ENCODE measurements at regions not wholly inside any gene's neighbourhood (a gene's known extent, or its start where the extent isn't known, plus 50 kb on each side); places are given as distances from the start of the nearest gene placed in this dataset.
"Not testable (repeated sequence)": the region's sequence is repeated elsewhere in the genome, so short reads cannot be mapped to it uniquely, and the experiment has no call there.

DNA sequence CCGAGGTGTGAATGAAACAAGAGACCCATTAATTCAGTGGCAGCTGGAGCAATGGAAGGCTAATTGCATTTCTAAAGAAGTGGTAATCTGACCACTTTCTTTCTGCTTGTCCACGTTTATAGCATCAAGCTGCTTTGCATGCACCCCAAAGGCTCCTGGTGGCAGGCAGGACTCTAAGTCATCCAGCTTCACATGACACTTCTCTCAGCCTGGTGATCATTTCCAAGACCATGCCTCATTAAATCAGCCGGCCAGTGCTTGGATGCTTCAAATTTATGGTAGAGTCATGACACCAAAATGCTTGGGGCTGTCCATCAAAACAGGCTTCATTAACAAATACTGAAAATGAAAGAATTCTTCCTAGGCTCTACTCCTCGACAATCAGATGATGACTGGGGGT is 614.9 kb downstream of the DOK5 start:
- Mint-ChIP-seq H3K4me1 (peaks cover 31% of the 10 kb centered on the region), H3K27ac (no peak overlapping the region), H3K27me3 (ENCODE audit: low read depth, poor library complexity) (no peaks in the 10 kb centered on the region), H3K9me3 (no peaks in the 10 kb centered on the region), H3K36me3 (ENCODE audit: low read depth) (no peaks in the 10 kb centered on the region), H3K4me3 (no peak overlapping the region)
- DNase-seq: peak; percentile 7
- TF ChIP-seq, protein P1, sequence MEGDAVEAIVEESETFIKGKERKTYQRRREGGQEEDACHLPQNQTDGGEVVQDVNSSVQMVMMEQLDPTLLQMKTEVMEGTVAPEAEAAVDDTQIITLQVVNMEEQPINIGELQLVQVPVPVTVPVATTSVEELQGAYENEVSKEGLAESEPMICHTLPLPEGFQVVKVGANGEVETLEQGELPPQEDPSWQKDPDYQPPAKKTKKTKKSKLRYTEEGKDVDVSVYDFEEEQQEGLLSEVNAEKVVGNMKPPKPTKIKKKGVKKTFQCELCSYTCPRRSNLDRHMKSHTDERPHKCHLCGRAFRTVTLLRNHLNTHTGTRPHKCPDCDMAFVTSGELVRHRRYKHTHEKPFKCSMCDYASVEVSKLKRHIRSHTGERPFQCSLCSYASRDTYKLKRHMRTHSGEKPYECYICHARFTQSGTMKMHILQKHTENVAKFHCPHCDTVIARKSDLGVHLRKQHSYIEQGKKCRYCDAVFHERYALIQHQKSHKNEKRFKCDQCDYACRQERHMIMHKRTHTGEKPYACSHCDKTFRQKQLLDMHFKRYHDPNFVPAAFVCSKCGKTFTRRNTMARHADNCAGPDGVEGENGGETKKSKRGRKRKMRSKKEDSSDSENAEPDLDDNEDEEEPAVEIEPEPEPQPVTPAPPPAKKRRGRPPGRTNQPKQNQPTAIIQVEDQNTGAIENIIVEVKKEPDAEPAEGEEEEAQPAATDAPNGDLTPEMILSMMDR (IDR thresholded peaks at IDR 0.05): no peak

DNA sequence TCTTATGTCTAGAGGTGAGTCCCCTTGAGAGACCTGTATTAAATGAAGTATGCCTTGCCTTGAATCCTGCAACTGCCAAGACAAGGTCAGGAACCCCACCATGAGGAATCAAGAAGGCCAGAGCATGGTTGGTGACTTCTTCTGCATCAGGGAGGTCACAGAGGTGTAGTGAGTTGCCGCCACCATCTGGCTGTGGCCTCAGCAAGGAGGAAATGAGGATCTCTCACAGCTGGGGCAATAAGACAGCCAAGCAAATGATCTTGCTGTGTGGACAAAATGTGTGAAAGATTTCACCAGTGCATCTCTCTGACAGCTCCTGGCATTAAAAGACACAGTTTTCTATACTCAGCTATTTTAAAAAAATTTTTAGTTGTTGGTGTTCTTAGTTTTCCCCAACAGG is 611.0 kb downstream of the DOK5 start:
- no peaks in the 10 kb centered on the region for H3K36me3 Mint-ChIP-seq (ENCODE audit: low read depth)
- peaks cover 3% of the 10 kb centered on the region for H3K9me3 Mint-ChIP-seq
- peaks cover 20% of the 10 kb centered on the region for H3K4me1 Mint-ChIP-seq
- no peak overlapping the region for H3K4me3 Mint-ChIP-seq
- no peak for DNase-seq
- no peaks in the 10 kb centered on the region for H3K27me3 Mint-ChIP-seq (ENCODE audit: low read depth, poor library complexity)
- TF ChIP-seq, protein P1 (IDR thresholded peaks at IDR 0.05): no peak
- H3K27ac Mint-ChIP-seq: no peak overlapping the region

DNA sequence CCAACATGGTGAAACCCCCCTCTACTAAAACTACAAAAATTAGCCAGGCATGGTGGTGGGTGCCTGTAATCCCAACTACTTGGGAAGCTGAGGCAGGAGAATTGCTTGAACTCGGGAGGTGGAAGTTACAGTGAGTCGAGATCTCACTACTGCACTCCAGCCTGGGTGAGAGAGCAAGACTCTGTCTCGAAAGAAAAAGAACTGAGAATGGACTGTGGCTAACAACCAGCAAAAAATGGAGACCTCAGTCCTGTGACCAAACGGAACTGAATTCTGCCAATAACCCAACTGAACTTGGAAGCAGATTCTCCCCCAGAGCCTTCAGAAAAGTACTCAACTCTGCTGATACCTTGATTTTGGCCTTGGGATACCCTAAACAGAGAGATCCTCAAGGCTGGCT is 604.5 kb downstream of the DOK5 start:
- H3K27ac Mint-ChIP-seq: no peak overlapping the region
- no peaks in the 10 kb centered on the region for H3K4me1 Mint-ChIP-seq
- H3K27me3 Mint-ChIP-seq (ENCODE audit: low read depth, poor library complexity): no peaks in the 10 kb centered on the region
- TF ChIP-seq, protein P1 (IDR thresholded peaks at IDR 0.05): no peak
- DNase-seq: no peak
- H3K4me3 Mint-ChIP-seq: no peak overlapping the region
- H3K36me3 Mint-ChIP-seq (ENCODE audit: low read depth): no peaks in the 10 kb centered on the region
- H3K9me3 Mint-ChIP-seq: peaks cover 17% of the 10 kb centered on the region

DNA sequence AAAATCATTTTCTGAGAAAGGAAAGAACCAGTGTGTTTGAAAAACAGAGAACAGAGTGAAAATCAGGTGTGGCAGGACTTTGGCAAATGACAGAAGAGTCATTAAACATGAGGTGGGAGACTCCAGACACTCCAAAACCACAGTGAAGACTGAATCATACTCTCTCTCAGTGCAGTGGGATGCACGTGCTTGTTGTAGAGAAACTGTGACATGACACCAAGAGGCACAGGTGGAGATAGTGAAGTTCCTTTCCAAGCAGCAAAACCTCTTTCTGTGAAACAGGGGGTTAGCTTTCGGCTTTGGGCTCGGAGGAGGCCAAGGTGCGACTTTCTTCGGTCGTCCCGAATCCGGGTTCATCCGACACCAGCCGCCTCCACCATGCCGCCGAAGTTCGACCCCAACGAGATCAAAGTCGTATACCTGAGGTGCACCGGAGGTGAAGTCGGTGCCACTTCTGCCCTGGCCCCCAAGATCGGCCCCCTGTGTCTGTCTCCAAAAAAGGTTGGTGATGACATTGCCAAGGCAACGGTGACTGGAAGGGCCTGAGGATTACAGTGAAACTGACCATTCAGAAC is 599.0 kb downstream of the DOK5 start:
- DNase-seq; H3K27me3 Mint-ChIP-seq (ENCODE audit: low read depth, poor library complexity); H3K4me3 Mint-ChIP-seq; H3K27ac Mint-ChIP-seq; H3K36me3 Mint-ChIP-seq (ENCODE audit: low read depth); H3K4me1 Mint-ChIP-seq: not testable (repeated sequence)
- peaks cover 20% of the 10 kb centered on the region for H3K9me3 Mint-ChIP-seq

DNA sequence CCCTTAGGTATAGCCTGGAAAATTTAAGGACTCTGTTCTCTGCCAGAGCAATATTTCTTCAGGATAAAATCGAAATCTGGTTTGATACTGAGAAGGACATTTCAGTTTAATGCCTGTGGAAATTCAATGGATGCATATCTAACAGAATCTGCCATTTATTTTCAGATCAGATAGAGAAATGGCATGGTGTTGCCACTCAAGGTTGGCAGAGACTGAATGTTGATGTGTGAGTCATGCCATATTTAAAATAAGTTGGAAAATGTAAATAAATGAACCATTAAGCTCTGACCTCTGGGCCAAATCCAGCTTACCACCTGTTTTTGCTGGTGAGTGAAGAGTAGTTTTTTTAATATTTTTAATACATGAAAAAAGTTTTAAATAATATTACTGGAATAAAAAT is 594.6 kb downstream of the DOK5 start:
- no peak for DNase-seq
- TF ChIP-seq, protein P1 (IDR thresholded peaks at IDR 0.05): no peak

DNA sequence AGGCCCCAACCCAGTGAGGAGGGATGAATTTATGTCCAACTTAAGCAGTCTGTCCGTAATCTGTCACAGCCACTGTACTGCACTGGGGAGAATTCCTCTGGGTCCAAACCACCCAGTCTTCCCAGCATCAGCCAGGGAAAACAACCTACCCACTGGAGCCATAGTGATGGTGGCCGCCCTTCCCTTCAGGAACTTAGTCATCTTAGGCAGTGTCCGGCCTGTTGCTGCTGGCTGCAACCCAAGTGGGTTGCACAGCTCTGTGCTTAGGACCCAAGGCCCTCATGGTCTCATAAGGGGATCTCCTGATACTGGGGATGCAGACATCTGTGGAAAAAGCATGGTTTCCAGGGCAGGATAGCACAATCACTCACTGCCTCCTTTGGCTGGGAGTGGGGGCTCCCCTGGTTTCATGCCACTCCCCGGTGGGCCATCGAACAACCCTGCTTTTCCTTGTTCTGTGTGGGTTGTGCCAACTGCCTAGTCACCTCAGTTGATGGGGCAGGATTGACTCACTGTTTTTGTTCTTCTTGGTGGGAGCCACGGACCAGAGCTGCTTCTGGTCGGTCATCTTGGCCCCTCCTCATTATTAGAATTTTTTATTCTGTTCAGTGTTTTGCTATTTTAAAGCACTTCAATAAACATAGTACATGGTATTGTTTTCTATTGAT is 591.9 kb downstream of the DOK5 start:
- TF ChIP-seq, protein P1 (IDR thresholded peaks at IDR 0.05): no peak
- H3K27me3 Mint-ChIP-seq (ENCODE audit: low read depth, poor library complexity): no peaks in the 10 kb centered on the region
- H3K4me1 Mint-ChIP-seq: no peaks in the 10 kb centered on the region
- no peak for DNase-seq
- peaks cover 8% of the 10 kb centered on the region for H3K36me3 Mint-ChIP-seq (ENCODE audit: low read depth)
- H3K27ac Mint-ChIP-seq: no peak overlapping the region
- peaks cover 31% of the 10 kb centered on the region for H3K9me3 Mint-ChIP-seq
- no peak overlapping the region for H3K4me3 Mint-ChIP-seq

More for the DNA sequence above, 594.6 kb downstream of the DOK5 start:
- no peak overlapping the region for H3K4me3 Mint-ChIP-seq
- H3K27ac Mint-ChIP-seq: no peak overlapping the region
- H3K27me3 Mint-ChIP-seq (ENCODE audit: low read depth, poor library complexity): no peaks in the 10 kb centered on the region
- no peaks in the 10 kb centered on the region for H3K36me3 Mint-ChIP-seq (ENCODE audit: low read depth)
- peaks cover 19% of the 10 kb centered on the region for H3K9me3 Mint-ChIP-seq
- no peaks in the 10 kb centered on the region for H3K4me1 Mint-ChIP-seq
